MCF 10A (cell line): ENCODE measurements at regions not wholly inside any gene's neighbourhood (a gene's known extent, or its start where the extent isn't known, plus 50 kb on each side); places are given as distances from the start of the nearest gene placed in this dataset.

Source experiments
- BruUV-seq: library from RNA; stranded (reverse); fragments of 400-500 nt; replicated peaks from 2 replicates; lab custom pipeline; 2021; lab: Mats Ljungman, UMichigan
- CTCF ChIA-PET: fragments of 300-600 bp; sonication (Branson Sonifier 250); formaldehyde crosslinking; extraction: SDS; loops from one replicate; lab custom pipeline; 2021; ENCODE audit warnings: antibody characterized with exemption, inconsistent platforms; lab: Yijun Ruan, JAX
- POLR2A ChIA-PET: fragments of 300-600, 350-650 bp; sonication (Branson Sonifier 250); formaldehyde crosslinking; extraction: SDS; loops from one replicate; lab custom pipeline; 2020; ENCODE audit warnings: antibody characterized with exemption, inconsistent platforms; lab: Yijun Ruan, JAX
- DNase-seq: peaks from one replicate; pipeline ENCODE4 v3.0.0-alpha.2; 2018; ENCODE audit not compliant: unreplicated experiment
- H3K27ac Mint-ChIP-seq: one replicate; pipeline ENCODE4 v1.8.0; 2022; ENCODE audit warnings: mild to moderate bottlenecking, low read depth, mixed read lengths; ENCODE audit not compliant: unreplicated experiment
- H3K27me3 Mint-ChIP-seq: one replicate; pipeline ENCODE4 v1.8.0; 2022; ENCODE audit warnings: mixed read lengths; ENCODE audit not compliant: insufficient read depth, unreplicated experiment
- H3K36me3 Mint-ChIP-seq: one replicate; pipeline ENCODE4 v1.8.0; 2022; ENCODE audit warnings: mild to moderate bottlenecking, moderate library complexity, mixed read lengths; ENCODE audit not compliant: insufficient read depth, unreplicated experiment
- H3K4me1 Mint-ChIP-seq: one replicate; pipeline ENCODE4 v1.8.0; 2022; ENCODE audit warnings: mixed read lengths; ENCODE audit not compliant: insufficient read depth, unreplicated experiment
- H3K4me3 Mint-ChIP-seq: one replicate; pipeline ENCODE4 v1.8.0; 2022; ENCODE audit warnings: mild to moderate bottlenecking, moderate library complexity, mixed read lengths; ENCODE audit not compliant: unreplicated experiment
- H3K9me3 Mint-ChIP-seq: one replicate; pipeline ENCODE4 v1.8.0; 2022; ENCODE audit warnings: mixed read lengths; ENCODE audit not compliant: unreplicated experiment
- intact Hi-C: fragments of 100-400 bp; cut with micrococcal nuclease; formaldehyde crosslinking; loops from 2 replicates; pipeline ENCODE4 v1.14.1; 2022
- TF ChIP-seq, protein P1 (sequence below): fragments of 200-600 bp; IDR thresholded peaks from one replicate; pipeline ENCODE4 v1.8.0; 2022; ENCODE audit warnings: antibody characterized with exemption, mild to moderate bottlenecking; ENCODE audit not compliant: unreplicated experiment

- CTCF ChIA-PET = interaction anchor here (1.0 kb wide), 1 partner anchor 40 kb away, joined by 3 read pairs; no protein-coding TSS in a partner anchor
- POLR2A ChIA-PET = no interaction called here
- intact Hi-C loops = no loop called here
- Mint-ChIP-seq H3K27me3 (no peaks in the 10 kb centered on the region), H3K27ac (no peak overlapping the region), H3K36me3 (no peaks in the 10 kb centered on the region), H3K9me3 (no peaks in the 10 kb centered on the region), H3K4me3 (no peak overlapping the region), H3K4me1 (no peaks in the 10 kb centered on the region)
- no peak for DNase-seq
- BruUV-seq = no TSS peak
- TF ChIP-seq, protein P1, sequence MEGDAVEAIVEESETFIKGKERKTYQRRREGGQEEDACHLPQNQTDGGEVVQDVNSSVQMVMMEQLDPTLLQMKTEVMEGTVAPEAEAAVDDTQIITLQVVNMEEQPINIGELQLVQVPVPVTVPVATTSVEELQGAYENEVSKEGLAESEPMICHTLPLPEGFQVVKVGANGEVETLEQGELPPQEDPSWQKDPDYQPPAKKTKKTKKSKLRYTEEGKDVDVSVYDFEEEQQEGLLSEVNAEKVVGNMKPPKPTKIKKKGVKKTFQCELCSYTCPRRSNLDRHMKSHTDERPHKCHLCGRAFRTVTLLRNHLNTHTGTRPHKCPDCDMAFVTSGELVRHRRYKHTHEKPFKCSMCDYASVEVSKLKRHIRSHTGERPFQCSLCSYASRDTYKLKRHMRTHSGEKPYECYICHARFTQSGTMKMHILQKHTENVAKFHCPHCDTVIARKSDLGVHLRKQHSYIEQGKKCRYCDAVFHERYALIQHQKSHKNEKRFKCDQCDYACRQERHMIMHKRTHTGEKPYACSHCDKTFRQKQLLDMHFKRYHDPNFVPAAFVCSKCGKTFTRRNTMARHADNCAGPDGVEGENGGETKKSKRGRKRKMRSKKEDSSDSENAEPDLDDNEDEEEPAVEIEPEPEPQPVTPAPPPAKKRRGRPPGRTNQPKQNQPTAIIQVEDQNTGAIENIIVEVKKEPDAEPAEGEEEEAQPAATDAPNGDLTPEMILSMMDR = no peak
Measured at GRCh38 chr6:66623050-66623449, 916.0 kb upstream of the EYS start.

- Mint-ChIP-seq H3K9me3 (peaks cover 8% of the 10 kb centered on the region), H3K4me3 (no peak overlapping the region), H3K4me1 (peaks cover 6% of the 10 kb centered on the region), H3K27me3 (no peaks in the 10 kb centered on the region), H3K36me3 (no peaks in the 10 kb centered on the region), H3K27ac (no peak overlapping the region)
- POLR2A ChIA-PET = no interaction called here
- no peak for DNase-seq
- CTCF ChIA-PET = no interaction called here
- TF ChIP-seq, protein P1 = no peak
- BruUV-seq = no TSS peak
- intact Hi-C loops = no loop called here
Measured at GRCh38 chr6:66605971-66606370, 898.9 kb upstream of the EYS start.

GRCh38 chr6:66605011-66605410 is 898.0 kb upstream of the EYS start:
- peaks cover 10% of the 10 kb centered on the region for H3K4me1 Mint-ChIP-seq
- TF ChIP-seq, protein P1 = no peak
- no TSS peak for BruUV-seq
- ChIA-PET POLR2A (no interaction called here), CTCF (no interaction called here)
- H3K4me3 Mint-ChIP-seq = no peak overlapping the region
- H3K27me3 Mint-ChIP-seq = no peaks in the 10 kb centered on the region
- H3K36me3 Mint-ChIP-seq = no peaks in the 10 kb centered on the region
- H3K9me3 Mint-ChIP-seq = peaks cover 8% of the 10 kb centered on the region
- H3K27ac Mint-ChIP-seq = no peak overlapping the region
- intact Hi-C loops = no loop called here
- DNase-seq = no peak

GRCh38 chr6:66599541-66599940 is 892.5 kb upstream of the EYS start:
- TF ChIP-seq, protein P1 = no peak
- Mint-ChIP-seq H3K4me1 (peaks cover 10% of the 10 kb centered on the region), H3K27ac (no peak overlapping the region), H3K9me3 (peaks cover 8% of the 10 kb centered on the region), H3K36me3 (no peaks in the 10 kb centered on the region), H3K27me3 (no peaks in the 10 kb centered on the region), H3K4me3 (peak overlapping the region; percentile 20)
- DNase-seq = peak; percentile 19
- ChIA-PET POLR2A (interaction anchor here (0.9 kb wide), 1 partner anchor 16 kb away, joined by 4 read pairs; no protein-coding TSS in a partner anchor), CTCF (no interaction called here)
- no TSS peak for BruUV-seq
- intact Hi-C loops = no loop called here
